IMR-90 (cell line): ENCODE measurements at regions not wholly inside any gene's neighbourhood (a gene's known extent, or its start where the extent isn't known, plus 50 kb on each side); places are given as distances from the start of the nearest gene placed in this dataset.

Source experiments
- ATAC-seq: fragments of 200-7000 bp; cut with Tn5 transposase; 2 replicates; pipeline ENCODE4 v1.9.1; 2020; ENCODE audit warnings: low read depth, mild to moderate bottlenecking, moderate library complexity
- BruUV-seq: library from RNA; stranded (reverse); fragments of 400-500 nt; replicated peaks from 2 replicates; lab custom pipeline; 2021; lab: Mats Ljungman, UMichigan
- CTCF ChIA-PET: fragments of 300-600 bp; formaldehyde crosslinking; extraction: SDS; loops from one replicate; lab custom pipeline; 2021; ENCODE audit warnings: antibody characterized with exemption; lab: Yijun Ruan, JAX
- POLR2A ChIA-PET: fragments of 300-600 bp; sonication (Branson Sonifier 250); formaldehyde crosslinking; loops from one replicate; lab custom pipeline; 2022; ENCODE audit warnings: antibody characterized with exemption; ENCODE audit not compliant: unreplicated experiment; lab: Charles Lee
- DNase-seq: peaks from one replicate; pipeline ENCODE4 v3.0.0; 2013
- H2AFZ ChIP-seq: replicated peaks from 2 replicates; pipeline ENCODE3; 2013; ENCODE audit warnings: low read length, mild to moderate bottlenecking; ENCODE audit not compliant: poor library complexity
- H2AK5ac ChIP-seq: 2 replicates; pipeline ENCODE4 v1.6.1; 2013; ENCODE audit warnings: low read depth, low read length, inconsistent platforms
- H2AK9ac ChIP-seq: replicated peaks from 2 replicates; pipeline ENCODE3; 2013; ENCODE audit warnings: mild to moderate bottlenecking, low read depth, low read length, moderate library complexity; ENCODE audit not compliant: poor library complexity
- H2BK120ac ChIP-seq: 2 replicates; pipeline ENCODE4 v1.6.1; 2013; ENCODE audit warnings: low read depth, low read length, inconsistent platforms
- H2BK15ac ChIP-seq: 3 replicates; pipeline ENCODE4 v1.6.1; 2013; ENCODE audit warnings: low read depth, low read length, inconsistent platforms
- H2BK20ac ChIP-seq: 2 replicates; pipeline ENCODE4 v1.6.1; 2013; ENCODE audit warnings: low read depth, mild to moderate bottlenecking, inconsistent platforms, low read length, moderate library complexity
- H2BK5ac ChIP-seq: 2 replicates; pipeline ENCODE4 v1.6.1; 2013; ENCODE audit warnings: mild to moderate bottlenecking, low read depth, low read length, inconsistent platforms; ENCODE audit not compliant: poor library complexity, severe bottlenecking
- H3K14ac ChIP-seq: replicated peaks from 2 replicates; pipeline ENCODE4 v1.6.1; 2013; ENCODE audit warnings: low read depth, low read length, inconsistent platforms
- H3K18ac ChIP-seq: 2 replicates; pipeline ENCODE4 v1.6.1; 2013; ENCODE audit warnings: low read depth, low read length, control low read depth
- H3K23ac ChIP-seq: 2 replicates; pipeline ENCODE4 v1.6.1; 2013; ENCODE audit warnings: low read depth, low read length, inconsistent platforms
- H3K27ac ChIP-seq: 2 replicates; pipeline ENCODE4 v1.5.1; 2013; ENCODE audit warnings: mild to moderate bottlenecking, control low read depth, low read length; ENCODE audit not compliant: insufficient read depth
- H3K27me3 ChIP-seq: 2 replicates; pipeline ENCODE4 v1.6.1; 2013; ENCODE audit warnings: low read length; ENCODE audit not compliant: control insufficient read depth, insufficient read depth
- H3K36me3 ChIP-seq: 2 replicates; pipeline ENCODE4 v1.6.1; 2013; ENCODE audit warnings: low read length, mixed read lengths; ENCODE audit not compliant: control insufficient read depth, insufficient read depth
- H3K4ac ChIP-seq: 2 replicates; pipeline ENCODE4 v1.6.1; 2013; ENCODE audit warnings: low read depth, low read length, inconsistent platforms
- H3K4me1 ChIP-seq: 2 replicates; pipeline ENCODE4 v1.6.1; 2013; ENCODE audit warnings: low read length, mixed read lengths; ENCODE audit not compliant: control insufficient read depth, insufficient read depth
- H3K4me2 ChIP-seq: 2 replicates; pipeline ENCODE4 v1.6.1; 2013; ENCODE audit warnings: low read depth, mild to moderate bottlenecking, control low read depth, low read length, moderate library complexity
- H3K4me3 ChIP-seq: 2 replicates; pipeline ENCODE4 v1.5.1; 2013; ENCODE audit warnings: low read depth, mild to moderate bottlenecking, control low read depth, low read length, moderate library complexity; ENCODE audit not compliant: insufficient read depth
- H3K56ac ChIP-seq: 2 replicates; pipeline ENCODE4 v1.6.1; 2013; ENCODE audit warnings: low read length, inconsistent platforms; ENCODE audit not compliant: insufficient read depth; ENCODE audit errors: extremely low read depth
- H3K79me1 ChIP-seq, 2 experiments: 2 replicates each; pipeline ENCODE4 v1.6.1; 2013; ENCODE audit warnings: low read length in 2 of 2, inconsistent platforms in 1 of 2, low read depth in 1 of 2
- H3K9ac ChIP-seq: 2 replicates; pipeline ENCODE4 v1.6.1; 2013; ENCODE audit warnings: low read depth, low read length, control low read depth
- H3K9me1 ChIP-seq: 2 replicates; pipeline ENCODE4 v1.6.1; 2013; ENCODE audit warnings: low read length, inconsistent platforms; ENCODE audit not compliant: insufficient read depth
- H3K9me3 ChIP-seq: 2 replicates; pipeline ENCODE4 v1.6.1; 2013; ENCODE audit warnings: low read length; ENCODE audit not compliant: control insufficient read depth, insufficient read depth
- H4K20me1 ChIP-seq: 2 replicates; pipeline ENCODE4 v1.6.1; 2013; ENCODE audit warnings: low read length, inconsistent platforms; ENCODE audit not compliant: insufficient read depth
- H4K5ac ChIP-seq: 2 replicates; pipeline ENCODE4 v1.6.1; 2013; ENCODE audit warnings: mild to moderate bottlenecking, low read depth, low read length, control low read depth
- H4K8ac ChIP-seq, 2 experiments: 2 replicates each; pipeline ENCODE4 v1.6.1; 2013; ENCODE audit warnings: low read depth in 2 of 2, low read length in 2 of 2, control low read depth in 1 of 2, inconsistent platforms in 1 of 2
- H4K91ac ChIP-seq: 2 replicates; pipeline ENCODE4 v1.6.1; 2013; ENCODE audit warnings: low read depth, low read length, inconsistent platforms; ENCODE audit not compliant: insufficient read depth
- BHLHE40 ChIP-seq: fragments of 150-350 bp; IDR thresholded peaks from 2 replicates; pipeline ENCODE4 v1.6.1; 2016; ENCODE audit warnings: mild to moderate bottlenecking, low read depth, low read length
- CHD1 ChIP-seq: IDR thresholded peaks from 2 replicates; pipeline ENCODE4 v1.6.1; 2012; ENCODE audit warnings: low read depth, low read length, improper control_type of control experiment
- ELK1 ChIP-seq: fragments of 150-350 bp; IDR thresholded peaks from 2 replicates; pipeline ENCODE4 v1.6.1; 2016; ENCODE audit warnings: low read depth, mild to moderate bottlenecking, low read length, moderate library complexity, borderline replicate concordance
- FOS ChIP-seq: fragments of 150-350 bp; IDR thresholded peaks from 2 replicates; pipeline ENCODE4 v1.6.1; 2016; ENCODE audit warnings: low read depth, low read length
- MAZ ChIP-seq: IDR thresholded peaks from 2 replicates; pipeline ENCODE4 v1.6.1; 2012; ENCODE audit warnings: low read depth, mild to moderate bottlenecking, low read length, improper control_type of control experiment, moderate library complexity, borderline replicate concordance
- POLR2A ChIP-seq: IDR thresholded peaks from 2 replicates; pipeline ENCODE4 v1.6.1; 2012; ENCODE audit warnings: mild to moderate bottlenecking, low read depth, low read length
- RAD21 ChIP-seq: IDR thresholded peaks from 2 replicates; pipeline ENCODE4 v1.6.1; 2012; ENCODE audit warnings: low read length, improper control_type of control experiment
- RCOR1 ChIP-seq: IDR thresholded peaks from 2 replicates; pipeline ENCODE4 v1.6.1; 2012; ENCODE audit warnings: mild to moderate bottlenecking, low read length, improper control_type of control experiment; ENCODE audit not compliant: insufficient replicate concordance
- SMC3 ChIP-seq: fragments of 150-350 bp; IDR thresholded peaks from 2 replicates; pipeline ENCODE4 v1.6.1; 2016; ENCODE audit warnings: low read depth, mild to moderate bottlenecking, antibody characterized with exemption, low read length, moderate library complexity
- USF2 ChIP-seq: fragments of 150-350 bp; IDR thresholded peaks from 2 replicates; pipeline ENCODE4 v1.6.1; 2017; ENCODE audit warnings: mild to moderate bottlenecking, antibody characterized with exemption, low read length, low read depth
- WGBS, 2 experiments: methylation state at CpG; one replicate each; pipeline versions ENCODE4 v1.1.5 to v1.1.7; 2013; ENCODE audit warnings: missing lambda C conversion rate in 2 of 2; ENCODE audit not compliant: insufficient read length in 1 of 2; ENCODE audit errors: extremely low coverage in 2 of 2; 5-methylcytosine and 5-hydroxymethylcytosine counted together
- dilution Hi-C: fragments of 300-500 bp; cut with HindIII; formaldehyde crosslinking; loops from one replicate; pipeline ENCODE4 v1.14.3; 2018; ENCODE audit warnings: low sequenced_read_pairs; ENCODE audit not compliant: unreplicated experiment
- in situ Hi-C: fragments of 300-500 bp; cut with MboI; formaldehyde crosslinking; loops from 3 replicates; pipeline ENCODE4 v1.14.3; 2019; ENCODE audit warnings: low sequenced_read_pairs, inconsistent platforms, mixed read lengths
- intact Hi-C: fragments of 100-400 bp; cut with micrococcal nuclease; formaldehyde crosslinking; loops from 2 replicates; pipeline ENCODE4 v1.10.0; 2022

- H3K18ac ChIP-seq = no peak overlapping the region
- no peaks in the 10 kb centered on the region for H3K36me3 ChIP-seq
- H3K9me3 ChIP-seq = peaks cover 14% of the 10 kb centered on the region
- DNase-seq = no peak
- no peak overlapping the region for H3K23ac ChIP-seq
- H2BK5ac ChIP-seq = no peak overlapping the region
- intact Hi-C loops (loop anchor here (5.0 kb wide), 1 partner anchor 422 kb away; no protein-coding TSS in a partner anchor), in situ Hi-C loops (no loop called here), dilution Hi-C loops (no loop called here)
- no peak overlapping the region for H3K27ac ChIP-seq
- no peak overlapping the region for H2BK20ac ChIP-seq
- no peak overlapping the region for H2BK15ac ChIP-seq
- no peak overlapping the region for H3K9ac ChIP-seq
- no peak overlapping the region for H2AFZ ChIP-seq
- POLR2A ChIA-PET = no interaction called here
- H4K20me1 ChIP-seq = no peaks in the 10 kb centered on the region
- no peaks in the 10 kb centered on the region for H3K9me1 ChIP-seq
- no peak overlapping the region for H4K91ac ChIP-seq
- BruUV-seq = no TSS peak
- H4K5ac ChIP-seq = no peak overlapping the region
- TF ChIP-seq ELK1 (no peak), POLR2A (no peak), BHLHE40 (no peak), FOS (no peak), SMC3 (no peak), CHD1 (no peak), USF2 (no peak), MAZ (no peak), RCOR1 (no peak), RAD21 (no peak)
- CTCF ChIA-PET = no interaction called here
- ATAC-seq = no peak
- H3K4ac ChIP-seq = no peak overlapping the region
- H3K4me2 ChIP-seq = no peak overlapping the region
- WGBS, 2 experiments = no CpG with 5 or more reads among the region's 4 CpGs
- H3K56ac ChIP-seq = no peak overlapping the region
- no peak overlapping the region for H3K4me3 ChIP-seq
- H4K8ac ChIP-seq = no peak overlapping the region
- H2AK5ac ChIP-seq = no peak overlapping the region
- no peaks in the 10 kb centered on the region for H3K27me3 ChIP-seq
- no peaks in the 10 kb centered on the region for H3K4me1 ChIP-seq
- no peak overlapping the region for H2AK9ac ChIP-seq
- no peaks in the 10 kb centered on the region for H3K79me1 ChIP-seq
- H2BK120ac ChIP-seq = no peak overlapping the region
- H3K14ac ChIP-seq = no peak overlapping the region
These were observed 112.4 kb downstream of the NRN1 start for GRCh38 chr6:5894357-5894756.
